Islet of Langerhans (tissue), 1 donor: ENCODE measurements at regions not wholly inside any gene's neighbourhood (a gene's known extent, or its start where the extent isn't known, plus 50 kb on each side); places are given as distances from the start of the nearest gene placed in this dataset.

Source experiments
- FAIRE-seq: peaks from one replicate; lab custom pipeline; 2011; peaks lifted over from hg19 to GRCh38; lab: Jason Lieb, UNC

GRCh38 chr1:4494027-4494426, 160.4 kb upstream of the AJAP1 start:
- no peak for FAIRE-seq

GRCh38 chr1:4494558-4494957, 159.9 kb upstream of the AJAP1 start:
- FAIRE-seq = no peak

GRCh38 chr1:4495809-4496208, 158.6 kb upstream of the AJAP1 start:
- no peak for FAIRE-seq

GRCh38 chr1:4500441-4500840, 154.0 kb upstream of the AJAP1 start:
- no peak for FAIRE-seq

GRCh38 chr1:4506591-4506990, 147.8 kb upstream of the AJAP1 start:
- no peak for FAIRE-seq

- FAIRE-seq = no peak
Observed at GRCh38 chr1:4509206-4509605, 145.2 kb upstream of the AJAP1 start.

- FAIRE-seq = no peak
Observed at GRCh38 chr1:4510276-4510691, 144.1 kb upstream of the AJAP1 start.

- no peak for FAIRE-seq
Observed at GRCh38 chr1:4511374-4511773, 143.0 kb upstream of the AJAP1 start.

GRCh38 chr1:4512636-4513035, 141.8 kb upstream of the AJAP1 start:
- no peak for FAIRE-seq

- no peak for FAIRE-seq
Observed at GRCh38 chr1:4513685-4514084, 140.7 kb upstream of the AJAP1 start.

GRCh38 chr1:4515727-4516289, 138.6 kb upstream of the AJAP1 start:
- no peak for FAIRE-seq

- no peak for FAIRE-seq
Observed at GRCh38 chr1:4516596-4516995, 137.8 kb upstream of the AJAP1 start.

GRCh38 chr1:4517186-4517954, 137.0 kb upstream of the AJAP1 start:
- no peak for FAIRE-seq

- FAIRE-seq = no peak
Observed at GRCh38 chr1:4518621-4519020, 135.8 kb upstream of the AJAP1 start.

GRCh38 chr1:4519954-4520353, 134.5 kb upstream of the AJAP1 start:
- no peak for FAIRE-seq

GRCh38 chr1:4523551-4523950, 130.9 kb upstream of the AJAP1 start:
- no peak for FAIRE-seq

- FAIRE-seq = no peak
Observed at GRCh38 chr1:4526747-4527146, 127.7 kb upstream of the AJAP1 start.

- no peak for FAIRE-seq
Observed at GRCh38 chr1:4527819-4528218, 126.6 kb upstream of the AJAP1 start.

- FAIRE-seq = no peak
Observed at GRCh38 chr1:4528590-4528989, 125.8 kb upstream of the AJAP1 start.

GRCh38 chr1:4529446-4530165, 124.8 kb upstream of the AJAP1 start:
- no peak for FAIRE-seq

- FAIRE-seq = no peak
Observed at GRCh38 chr1:4530166-4530785, 124.1 kb upstream of the AJAP1 start.

- no peak for FAIRE-seq
Observed at GRCh38 chr1:4531842-4532241, 122.6 kb upstream of the AJAP1 start.

- no peak for FAIRE-seq
Observed at GRCh38 chr1:4532656-4533055, 121.8 kb upstream of the AJAP1 start.
